ENCODE measurements at regions not wholly inside any gene's neighbourhood (a gene's known extent, or its start where the extent isn't known, plus 50 kb on each side); places are given as distances from the start of the nearest gene placed in this dataset.
"Not testable (repeated sequence)": the region's sequence is repeated elsewhere in the genome, so short reads cannot be mapped to it uniquely, and the experiment has no call there.

DNA sequence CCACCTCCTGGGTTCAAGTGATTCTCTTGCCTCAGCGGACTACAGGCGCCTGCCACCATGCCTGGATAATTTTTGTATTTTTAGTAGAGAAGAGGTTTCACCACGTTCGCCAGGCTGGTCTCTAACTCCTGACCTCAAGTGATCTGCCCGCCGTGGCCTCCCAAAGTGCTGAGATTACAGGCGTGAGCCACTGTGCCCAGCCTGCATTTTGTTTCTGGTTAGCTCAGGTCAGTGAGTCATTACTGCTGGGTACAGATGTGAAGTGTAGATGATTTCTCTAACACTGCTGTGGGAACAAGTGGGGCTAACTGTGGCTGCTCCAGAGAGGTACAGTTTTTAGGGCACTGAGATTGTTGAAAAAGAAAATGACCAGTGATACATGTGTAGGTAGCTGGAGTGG lies 188.6 kb downstream of the PRL start:
- DNase-seq (ENCODE audit: low read depth) = peak; percentile 3

DNA sequence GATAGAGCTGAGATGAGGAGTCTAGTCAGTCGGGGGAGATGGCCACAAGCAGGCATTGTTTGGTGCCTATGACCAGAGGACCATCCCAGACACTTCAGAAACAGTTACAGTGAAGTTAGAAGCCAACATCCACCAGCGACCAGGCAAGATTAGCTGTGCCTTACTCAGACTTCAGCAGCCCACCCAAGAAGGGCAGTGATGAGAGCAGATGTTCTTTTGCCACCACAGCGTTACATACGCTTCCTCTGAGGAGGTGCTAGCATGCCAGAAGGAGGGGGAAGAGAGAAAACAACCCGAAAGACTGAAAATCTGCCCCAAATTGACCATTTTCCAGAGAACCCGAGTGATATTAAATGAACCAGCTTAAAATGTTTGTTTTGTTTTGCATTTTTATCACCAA lies 186.8 kb downstream of the PRL start:
- no peak for DNase-seq (ENCODE audit: low read depth)

DNA sequence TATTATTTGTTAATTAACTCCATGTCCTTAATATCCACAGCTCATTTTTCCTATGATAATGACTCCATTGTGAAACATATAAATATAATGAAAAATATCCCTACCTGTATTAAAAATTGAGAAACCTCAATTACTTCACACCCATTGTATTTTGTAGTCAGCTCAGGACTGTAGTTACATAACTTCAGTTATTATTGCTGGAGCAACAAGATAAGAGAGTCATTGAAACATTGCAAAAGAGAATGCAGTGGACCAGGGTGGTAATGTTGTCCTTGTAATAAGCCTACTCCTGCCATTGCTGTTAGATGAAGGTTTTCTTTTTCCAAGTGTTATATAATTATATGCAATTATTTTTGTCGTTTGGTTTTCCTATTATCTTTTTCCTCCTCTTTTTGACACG lies 184.4 kb downstream of the PRL start:
- DNase-seq (ENCODE audit: low read depth) = no peak

DNA sequence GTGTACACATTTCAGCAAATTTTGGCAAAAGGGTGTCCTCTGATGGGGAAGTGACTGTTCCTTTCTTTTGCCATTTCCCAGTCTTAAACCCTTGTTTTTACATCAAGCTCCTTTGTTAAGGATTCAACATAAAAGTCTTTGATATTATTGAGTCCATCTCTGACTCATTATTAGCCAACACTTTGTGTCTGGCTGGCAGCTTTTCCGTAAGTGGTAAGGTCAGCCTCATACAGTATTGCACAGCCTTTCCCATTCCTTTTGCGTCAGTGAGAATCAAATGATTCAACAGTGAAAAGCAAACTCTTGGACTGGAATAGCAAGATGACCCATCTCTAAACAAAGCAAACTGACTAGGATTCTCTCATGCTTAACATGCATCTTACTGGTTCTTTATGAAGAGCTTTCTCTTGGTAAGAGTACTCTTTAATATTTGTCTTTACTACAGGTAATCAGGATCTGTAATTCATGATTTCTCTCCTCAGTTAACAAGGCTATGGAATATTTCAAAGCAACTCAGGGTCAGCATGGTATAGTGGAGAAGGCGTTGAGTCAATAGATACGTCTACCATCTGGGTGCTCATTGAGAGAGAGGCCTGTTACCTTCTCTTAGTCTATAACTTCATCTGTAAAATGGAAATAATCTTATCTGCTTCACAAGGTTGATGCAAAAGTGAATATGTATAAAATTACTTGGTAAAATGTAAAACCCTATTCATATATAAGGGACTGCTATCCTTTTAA lies 183.6 kb downstream of the PRL start:
- peak; percentile 92 for DNase-seq (ENCODE audit: low read depth)

DNA sequence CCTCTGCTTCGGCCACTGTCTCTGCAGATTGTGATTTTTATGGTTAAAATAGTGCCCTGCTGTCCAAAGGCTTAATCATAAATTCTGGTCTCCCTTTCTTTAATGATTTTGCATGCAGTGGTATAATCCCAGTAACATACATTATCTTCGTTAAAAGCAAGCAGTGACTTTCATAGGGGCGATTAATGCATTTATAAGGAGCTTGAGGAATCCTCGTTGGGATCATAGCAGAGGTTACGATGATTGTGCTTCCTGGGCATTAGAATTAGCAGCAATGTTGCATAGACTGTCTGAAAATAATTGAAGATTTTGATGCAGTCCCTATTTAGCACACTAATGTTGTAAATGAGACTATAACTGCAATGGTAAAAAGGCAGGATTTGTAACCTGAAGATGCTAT lies 181.3 kb downstream of the PRL start:
- DNase-seq (ENCODE audit: low read depth) = no peak

DNA sequence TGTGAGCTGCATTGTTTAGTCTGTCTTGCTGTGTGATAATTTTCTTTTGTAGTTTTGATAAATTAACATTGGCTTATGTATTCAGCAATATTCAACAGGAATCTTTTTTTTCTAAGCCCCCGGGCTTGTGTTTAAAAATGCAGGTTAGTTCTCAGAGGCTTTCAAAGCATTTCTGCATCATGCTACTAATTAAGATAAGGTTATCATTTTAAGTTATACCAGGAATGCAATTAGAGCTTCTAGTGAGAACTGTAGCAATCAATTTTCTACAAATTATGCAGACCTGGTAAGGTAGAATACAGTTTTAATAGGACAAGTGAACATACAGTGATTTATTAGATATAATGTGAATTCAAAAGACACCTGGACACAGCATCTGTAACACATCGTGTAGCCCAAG lies 179.2 kb downstream of the PRL start:
- DNase-seq (ENCODE audit: low read depth) = no peak

DNA sequence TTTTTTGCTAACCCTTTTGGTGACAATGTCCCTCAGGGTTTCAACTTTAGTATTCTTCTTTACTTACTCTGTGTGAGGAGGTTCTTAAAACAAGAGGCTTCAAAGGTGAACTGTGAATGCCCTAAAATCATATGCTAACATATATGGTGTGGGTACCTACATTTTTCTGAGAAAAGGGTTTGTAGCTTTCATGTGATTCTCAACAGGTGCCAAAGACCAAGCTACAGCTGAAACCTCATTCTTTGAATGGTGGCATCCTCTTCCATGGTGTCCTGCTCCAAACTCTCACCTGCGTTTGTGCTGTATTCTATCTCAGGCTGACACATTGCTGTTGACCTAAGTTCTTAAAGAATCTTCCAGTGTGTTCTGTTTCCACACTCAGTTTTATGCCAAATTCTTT lies 177.3 kb downstream of the PRL start:
- no peak for DNase-seq (ENCODE audit: low read depth)

DNA sequence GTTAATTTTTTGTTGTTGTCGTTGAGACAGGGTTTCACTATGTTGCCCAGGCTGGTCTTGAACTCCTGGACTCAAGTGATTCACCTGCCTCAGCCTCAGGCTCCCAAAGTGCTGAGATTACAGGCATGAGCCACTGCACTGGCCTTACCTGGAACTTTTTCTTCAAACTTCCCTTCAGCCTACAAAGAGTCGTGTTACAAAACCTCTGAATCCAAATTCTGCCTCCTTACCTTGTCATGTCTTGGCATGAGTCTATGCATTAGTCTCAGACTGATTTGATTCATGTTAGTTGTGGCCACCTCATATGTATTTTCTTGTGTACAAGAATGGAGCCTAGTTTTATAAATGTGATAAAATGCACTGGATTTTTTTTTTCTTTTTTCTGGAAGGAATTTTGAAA lies 172.1 kb downstream of the PRL start:
- no peak for DNase-seq (ENCODE audit: low read depth)

DNA sequence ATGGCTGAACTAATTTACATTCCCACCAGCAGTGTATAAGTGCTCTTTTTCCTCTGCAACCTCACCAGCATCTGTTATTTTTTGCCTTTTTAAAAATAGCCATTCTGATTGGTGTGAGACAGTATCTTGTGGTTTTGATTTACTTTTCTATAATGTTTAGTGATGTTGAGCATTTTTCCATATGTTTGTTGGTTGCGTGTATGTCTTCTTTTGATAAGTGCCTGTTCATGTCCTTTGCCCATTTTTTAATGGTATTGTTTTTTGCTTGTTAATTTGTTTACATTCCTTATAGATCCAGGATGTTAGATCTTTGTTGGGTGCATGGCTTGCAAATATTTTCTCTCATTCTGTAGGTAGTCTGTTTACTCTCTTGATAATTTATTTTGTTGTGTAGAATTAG lies 169.9 kb downstream of the PRL start:
- DNase-seq (ENCODE audit: low read depth) = no peak

DNA sequence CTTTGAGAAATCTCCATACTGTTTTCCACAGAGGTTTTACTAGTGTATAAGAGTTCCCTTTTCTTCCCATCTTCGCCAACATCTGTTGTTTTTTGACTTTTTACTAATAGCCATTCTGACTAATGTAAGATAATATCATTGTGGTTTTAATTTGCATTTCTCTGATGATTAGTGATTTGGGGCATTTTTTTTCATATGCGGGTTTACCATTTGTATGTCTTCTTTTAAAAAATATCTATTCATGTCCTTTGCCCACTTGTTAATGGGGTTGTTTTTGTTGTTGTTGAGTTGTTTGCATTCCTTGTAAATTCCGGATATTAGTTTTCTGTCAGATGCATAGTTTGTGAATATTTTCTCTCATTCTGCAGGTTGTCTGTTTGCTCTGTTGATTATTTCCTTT lies 167.1 kb downstream of the PRL start:
- DNase-seq (ENCODE audit: low read depth) = no peak

DNA sequence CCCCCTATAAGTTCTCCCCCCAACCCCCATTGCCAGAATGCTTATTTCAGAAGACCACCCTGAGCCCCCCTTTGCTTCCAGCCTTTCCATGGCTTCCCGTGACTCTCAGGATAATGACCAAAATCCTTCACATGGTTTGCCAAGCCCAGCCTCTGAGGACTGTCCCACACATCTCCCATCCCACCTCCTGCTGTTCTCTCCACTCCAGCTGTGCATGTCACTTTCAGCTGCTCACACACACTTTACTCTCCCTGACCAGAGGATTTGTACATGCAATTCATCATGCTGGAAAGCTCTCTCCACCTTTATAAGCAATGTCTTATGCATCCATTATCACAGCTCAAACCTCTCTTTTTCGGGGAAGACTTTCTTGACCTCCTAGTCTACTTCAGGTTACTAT lies 164.2 kb downstream of the PRL start:
- DNase-seq (ENCODE audit: low read depth) = no peak

DNA sequence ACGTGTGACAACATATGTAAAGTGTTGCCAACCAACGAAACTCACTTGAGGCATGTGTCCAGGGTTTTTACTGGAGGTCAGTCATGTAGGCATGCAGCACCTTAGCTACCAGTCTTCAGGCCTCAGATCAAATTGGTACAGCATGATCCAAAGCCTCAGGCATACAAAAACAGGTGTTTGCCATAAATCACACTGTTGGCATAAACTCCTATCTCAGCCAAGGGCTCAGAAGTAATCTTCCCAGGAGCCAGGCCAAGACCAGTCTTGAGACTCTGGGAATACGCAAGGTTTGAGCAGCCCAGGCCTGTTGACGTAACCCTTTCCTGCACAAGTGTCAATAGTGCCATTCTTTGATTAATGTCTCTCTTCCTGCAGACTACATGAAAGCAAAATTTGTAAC lies 163.5 kb downstream of the PRL start:
- no peak for DNase-seq (ENCODE audit: low read depth)

DNA sequence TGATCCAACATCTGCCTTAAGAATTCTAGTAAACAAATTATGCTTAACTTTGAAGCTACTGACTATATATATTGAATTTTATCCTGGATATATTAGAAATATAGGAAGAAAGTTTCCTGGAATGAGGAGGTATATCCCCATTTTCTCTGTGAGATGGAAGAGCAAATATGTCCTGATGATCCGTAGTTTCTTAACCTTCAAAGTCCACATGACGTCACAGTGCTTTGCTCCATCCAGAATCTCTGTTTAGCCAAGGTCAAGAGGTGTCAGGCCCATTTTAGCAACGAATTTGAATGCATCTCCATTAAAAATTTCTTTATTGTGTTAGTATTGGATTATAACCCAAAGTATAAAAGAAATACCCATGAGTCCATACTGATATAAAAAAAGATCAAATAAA lies 162.5 kb downstream of the PRL start:
- no peak for DNase-seq (ENCODE audit: low read depth)

DNA sequence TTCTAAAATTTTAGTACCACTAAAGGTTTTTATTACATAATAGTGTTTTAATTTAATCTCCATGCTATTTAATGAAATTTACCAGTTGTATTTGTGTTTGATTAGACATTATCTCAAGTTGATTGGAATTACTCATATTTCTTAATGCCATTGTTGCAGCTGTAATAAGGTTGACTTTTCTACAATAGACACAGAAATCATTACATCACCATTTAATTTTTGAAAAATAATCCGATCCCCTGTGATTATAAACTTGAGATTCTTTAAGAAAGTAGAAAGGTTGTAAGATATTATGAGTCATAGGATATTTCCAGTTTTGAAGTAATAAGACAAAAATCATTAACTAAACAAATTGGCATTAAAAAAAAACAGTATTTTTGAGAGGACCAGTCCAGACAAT lies 161.4 kb downstream of the PRL start:
- DNase-seq (ENCODE audit: low read depth) = no peak

DNA sequence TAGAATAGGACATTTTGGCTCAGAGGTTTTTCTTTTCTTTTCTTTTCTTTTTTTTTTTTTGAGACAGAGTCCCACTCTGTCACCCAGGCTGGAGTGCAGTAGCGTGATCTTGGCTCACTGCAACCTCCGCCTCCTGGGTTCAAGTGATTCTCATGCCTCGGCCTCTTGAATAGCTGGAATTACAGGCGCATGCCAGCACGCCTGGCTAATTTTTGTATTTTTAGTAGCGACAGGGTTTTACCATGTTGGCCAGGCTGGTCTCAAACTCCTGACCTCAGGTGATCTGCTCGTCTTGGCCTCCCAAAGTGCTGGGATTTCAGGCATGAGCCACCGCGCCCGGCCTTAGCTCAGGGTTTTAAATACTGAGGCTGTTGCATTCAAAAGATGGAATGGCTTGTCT lies 156.1 kb downstream of the PRL start:
- not testable (repeated sequence) for DNase-seq (ENCODE audit: low read depth)

DNA sequence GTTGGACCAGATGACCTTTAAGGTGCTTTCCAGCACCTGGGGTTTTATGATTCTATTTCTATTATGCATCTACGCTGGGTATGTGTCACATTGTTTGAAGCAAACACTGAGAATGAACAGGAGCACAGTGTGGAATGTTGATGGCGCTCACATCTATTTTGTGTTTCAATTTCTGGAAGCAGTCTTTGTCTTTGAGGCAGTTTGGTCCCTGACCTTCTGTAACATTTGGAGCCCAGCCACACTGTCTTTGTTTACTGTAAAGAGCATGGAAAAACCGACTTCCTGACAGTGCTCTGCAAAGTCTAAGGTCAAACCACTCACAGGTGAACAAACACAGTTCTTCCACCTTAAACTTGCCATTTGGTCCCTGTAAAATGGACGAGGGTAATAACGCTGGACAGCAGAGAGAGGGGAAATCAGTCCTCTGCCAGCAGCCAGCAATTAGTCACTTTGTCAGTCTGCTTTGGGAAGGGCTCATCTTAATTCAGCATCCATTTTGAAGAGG lies 155.5 kb downstream of the PRL start:
- no peak for DNase-seq (ENCODE audit: low read depth)

DNA sequence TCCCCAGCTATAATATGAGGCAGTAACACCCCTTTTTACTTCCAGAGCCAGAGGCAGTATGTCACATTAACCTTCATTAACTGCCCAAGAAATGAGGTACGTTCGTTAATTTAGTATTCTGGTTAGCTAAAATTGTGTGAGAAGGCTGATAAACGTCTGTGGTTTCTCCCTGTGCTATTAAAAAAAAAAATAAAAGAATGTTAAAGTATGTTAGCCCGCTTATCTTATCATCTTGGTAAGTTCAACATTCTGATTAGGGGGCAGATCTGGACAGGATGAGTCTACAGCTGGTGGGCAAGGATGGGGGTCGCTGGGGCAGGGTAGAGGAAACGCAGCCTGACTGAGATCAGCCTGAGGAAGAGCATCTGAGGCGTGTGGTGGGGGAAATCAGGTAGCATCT lies 154.0 kb downstream of the PRL start:
- DNase-seq (ENCODE audit: low read depth) = no peak

DNA sequence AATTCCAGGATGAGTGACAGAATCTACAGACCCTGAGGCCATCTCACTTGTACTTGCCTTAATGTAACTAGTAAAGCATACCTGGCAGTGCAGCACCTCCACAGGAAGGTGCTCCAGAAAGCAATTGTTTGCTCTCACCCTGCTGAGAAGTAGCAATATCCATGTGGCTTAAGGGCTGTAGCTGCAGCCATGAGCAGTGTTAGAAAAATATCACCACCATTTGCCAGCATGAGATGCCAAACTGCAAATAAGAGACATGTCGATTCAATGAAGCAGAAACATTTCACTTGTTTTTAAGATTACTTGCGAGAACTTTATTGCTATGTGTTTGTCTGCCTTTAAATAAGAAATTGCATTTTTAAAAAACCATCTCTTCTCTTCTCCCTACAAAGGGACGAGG lies 151.5 kb downstream of the PRL start:
- no peak for DNase-seq (ENCODE audit: low read depth)

DNA sequence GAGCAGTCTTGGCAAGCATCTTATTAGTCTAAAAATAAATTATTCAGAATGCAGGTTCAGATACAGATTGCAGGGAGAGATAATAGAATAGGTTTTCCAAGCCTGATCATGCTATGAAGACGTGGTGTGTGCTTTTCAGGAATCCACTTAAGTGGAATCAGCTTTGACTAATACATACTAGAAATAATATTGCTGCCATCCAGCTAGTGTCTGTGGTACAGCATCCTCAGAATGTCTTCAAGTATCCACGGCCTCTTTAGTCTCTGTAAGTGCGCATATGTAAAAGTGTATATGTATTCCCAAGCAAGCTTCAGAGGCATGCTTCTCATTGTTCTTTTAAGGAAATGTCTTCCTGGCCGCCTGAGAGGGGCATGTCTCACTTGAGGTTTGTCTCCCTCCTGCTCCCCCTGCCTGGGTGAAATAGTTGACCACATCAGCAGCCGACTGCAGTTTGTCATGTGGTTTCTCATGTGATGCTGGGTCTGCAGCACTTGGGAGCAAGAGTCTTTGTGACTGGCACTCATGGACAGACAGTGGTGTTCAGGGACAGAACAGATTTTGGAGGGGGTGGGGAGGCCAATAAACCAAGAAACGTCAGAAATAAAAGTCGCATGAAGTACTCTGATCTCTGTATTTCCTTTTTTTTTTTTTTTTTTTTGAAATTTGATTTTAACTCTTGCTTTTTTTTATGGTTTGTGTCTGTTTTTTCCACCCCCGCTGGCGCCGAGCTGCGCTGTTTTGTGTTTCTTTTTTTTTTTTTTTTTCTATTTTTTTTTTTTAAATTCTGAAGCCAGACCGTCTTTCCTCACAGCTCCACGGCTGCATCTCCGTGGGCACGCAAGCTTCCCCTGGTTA lies 150.8 kb downstream of the PRL start:
- peak; percentile 12 for DNase-seq (ENCODE audit: low read depth)

DNA sequence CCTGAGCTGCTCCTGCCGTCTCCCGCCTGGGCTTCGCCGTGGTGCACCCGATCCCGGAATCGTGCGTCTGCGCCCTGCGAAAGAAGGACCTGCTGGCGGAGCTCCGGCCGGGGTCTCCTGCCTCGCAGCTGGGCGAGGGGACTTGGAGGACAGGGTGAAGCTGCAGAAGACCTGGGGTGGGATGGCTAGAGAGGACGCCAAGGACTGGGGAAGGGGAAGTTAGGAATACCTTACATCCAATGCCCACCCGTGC lies 150.2 kb downstream of the PRL start:
- no peak for DNase-seq (ENCODE audit: low read depth)

DNA sequence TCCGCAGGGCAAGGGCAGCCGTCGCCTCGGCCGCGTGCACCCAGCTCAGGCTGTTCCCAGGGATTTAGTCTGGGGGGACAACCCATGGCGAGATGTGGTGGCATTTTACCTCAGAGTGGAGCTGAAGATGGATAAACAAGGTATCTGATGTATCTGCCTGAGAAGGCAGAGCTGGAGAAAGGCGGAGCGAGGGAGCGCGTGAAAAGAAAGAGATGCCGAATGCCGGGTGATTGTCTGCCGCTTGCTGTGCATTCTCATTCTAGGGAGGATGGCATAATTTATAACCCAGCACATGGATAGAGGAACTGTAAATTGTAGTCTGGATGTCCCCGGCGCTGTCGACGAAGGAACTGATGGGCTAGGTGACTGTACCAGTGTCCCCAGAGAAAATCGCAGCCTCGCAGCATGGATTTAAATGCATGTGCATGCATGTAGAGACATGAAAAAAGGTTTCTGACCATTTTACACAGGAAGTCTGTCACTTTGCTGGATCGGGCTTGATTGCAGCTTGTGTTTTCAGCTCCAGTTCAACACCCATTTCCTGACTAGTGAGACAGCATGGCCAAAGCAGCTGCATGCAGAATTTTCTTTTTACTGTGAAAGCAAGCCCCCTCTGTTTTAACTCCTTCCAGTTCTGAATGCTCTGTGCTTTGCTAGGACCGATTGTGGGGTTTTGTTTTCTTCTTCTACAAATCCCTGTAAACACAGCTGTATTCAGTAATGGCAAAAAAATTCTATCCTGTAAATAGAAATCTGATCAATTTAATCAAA lies 149.7 kb downstream of the PRL start:
- no peak for DNase-seq (ENCODE audit: low read depth)

DNA sequence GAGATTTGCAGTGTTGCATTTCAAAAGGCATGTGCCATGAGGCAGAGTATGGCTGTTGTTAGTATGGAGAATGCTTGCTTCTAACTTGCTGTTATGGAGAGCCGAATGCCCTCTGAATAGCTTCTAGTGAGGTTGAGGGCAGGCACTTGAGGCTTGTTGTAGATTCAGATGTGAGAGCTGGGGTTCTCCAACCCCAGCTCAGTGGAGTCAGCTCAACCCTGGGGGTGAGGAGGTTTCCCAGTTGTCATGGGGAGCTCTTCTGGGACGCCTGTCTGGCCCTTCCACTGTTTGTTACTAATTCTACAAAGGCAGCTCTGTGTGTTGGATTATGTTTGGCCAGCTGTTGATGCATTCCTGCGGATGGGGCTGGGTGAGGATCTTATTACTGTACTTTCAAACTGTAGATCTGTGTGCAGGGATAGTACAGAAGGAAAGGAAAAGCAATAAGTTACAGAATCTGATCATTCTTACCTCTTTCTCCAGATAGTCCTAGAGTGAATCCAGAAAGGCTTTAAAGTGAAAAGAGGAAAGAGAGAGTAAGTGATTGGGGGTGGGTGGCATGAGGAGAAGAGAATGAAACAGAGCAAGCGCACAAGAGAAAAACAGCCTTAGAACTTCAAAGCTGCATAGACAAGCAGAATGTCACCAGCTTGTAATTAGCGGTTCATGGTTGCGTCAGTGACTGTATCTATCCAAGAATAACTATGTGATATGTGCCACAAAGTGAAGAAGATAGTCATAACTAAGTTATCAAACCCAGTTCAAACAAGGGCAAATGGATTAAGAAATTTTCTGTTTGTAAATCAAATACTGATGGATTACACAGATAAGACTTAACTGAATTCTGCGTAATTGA lies 148.7 kb downstream of the PRL start:
- DNase-seq (ENCODE audit: low read depth) = peak; percentile 42

All from GM04503 (cell line).